ENCODE measurements at regions not wholly inside any gene's neighbourhood (a gene's known extent, or its start where the extent isn't known, plus 50 kb on each side); places are given as distances from the start of the nearest gene placed in this dataset.

- TF ChIP-seq EZH2phosphoT487 (IDR thresholded peaks at IDR 0.05; ENCODE audit: borderline replicate concordance), result no peak
- no peak for TF ChIP-seq CTCF (conservative IDR thresholded peaks at IDR 0.05; ENCODE audit: low read length)
These were observed 284.8 kb downstream of the RBM26 start for GRCh38 chr13:79121286-79121685.
